PC-9 (cell line): ENCODE measurements at regions not wholly inside any gene's neighbourhood (a gene's known extent, or its start where the extent isn't known, plus 50 kb on each side); places are given as distances from the start of the nearest gene placed in this dataset.

Source experiments
- BruUV-seq: library from RNA; stranded (reverse); fragments of 400-500 nt; replicated peaks from 2 replicates; lab custom pipeline; 2021; lab: Mats Ljungman, UMichigan
- CTCF ChIA-PET: fragments of 300-600 bp; sonication (Branson Sonifier 250); formaldehyde crosslinking; loops from one replicate; lab custom pipeline; 2022; ENCODE audit warnings: antibody characterized with exemption; lab: Charles Lee
- POLR2A ChIA-PET: fragments of 300-600 bp; sonication (Branson Sonifier 250); formaldehyde crosslinking; loops from one replicate; lab custom pipeline; 2022; ENCODE audit warnings: antibody characterized with exemption; ENCODE audit not compliant: unreplicated experiment; lab: Charles Lee
- DNase-seq, 2 experiments: peaks; one replicate each; pipeline versions ENCODE4 v3.0.0 to v3.0.0-alpha.2; 2015 to 2022; ENCODE audit warnings: mixed read lengths in 1 of 2
- H2AFZ ChIP-seq: fragments of 200-600 bp; sonication (generic); 2 replicates; pipeline ENCODE4 v1.8.1; 2017; ENCODE audit warnings: antibody characterized with exemption
- H3F3A ChIP-seq: fragments of 200-600 bp; sonication (generic); 2 replicates; pipeline ENCODE4 v1.8.1; 2017; ENCODE audit warnings: antibody characterized with exemption, mild to moderate bottlenecking, low read depth; ENCODE audit not compliant: insufficient read depth
- H3K27ac ChIP-seq: fragments of 200-600 bp; sonication (generic); 2 replicates; pipeline ENCODE4 v1.6.1; 2016; ENCODE audit warnings: mixed run types
- H3K27me3 ChIP-seq: fragments of 200-600 bp; sonication (generic); 2 replicates; pipeline ENCODE4 v1.6.1; 2016; ENCODE audit warnings: low read depth, mixed run types; ENCODE audit not compliant: insufficient read depth
- H3K36me3 ChIP-seq: fragments of 200-600 bp; sonication (generic); 2 replicates; pipeline ENCODE4 v1.6.1; 2016; ENCODE audit warnings: low read depth, mixed run types
- H3K4me1 ChIP-seq: fragments of 200-600 bp; sonication (generic); replicated peaks from 2 replicates; pipeline ENCODE4 v1.6.1; 2016; ENCODE audit warnings: mixed run types; ENCODE audit not compliant: insufficient read depth
- H3K4me2 ChIP-seq: fragments of 200-600 bp; sonication (generic); 2 replicates; pipeline ENCODE4 v1.6.1; 2017; ENCODE audit warnings: mixed run types
- H3K4me3 ChIP-seq: fragments of 200-600 bp; sonication (generic); 2 replicates; pipeline ENCODE4 v1.6.1; 2016; ENCODE audit warnings: mixed run types
- H3K79me2 ChIP-seq: fragments of 200-600 bp; sonication (generic); 2 replicates; pipeline ENCODE4 v1.6.1; 2017; ENCODE audit warnings: low read depth, mixed run types
- H3K9me2 ChIP-seq: fragments of 200-600 bp; sonication (generic); 2 replicates; pipeline ENCODE4 v1.8.1; 2017; ENCODE audit warnings: mild to moderate bottlenecking; ENCODE audit not compliant: insufficient read depth
- H3K9me3 ChIP-seq: fragments of 200-600 bp; sonication (generic); 2 replicates; pipeline ENCODE4 v1.8.1; 2016; ENCODE audit warnings: low read depth; ENCODE audit not compliant: insufficient read depth
- H4K20me1 ChIP-seq: fragments of 200-600 bp; sonication (generic); 2 replicates; pipeline ENCODE4 v1.8.1; 2017; ENCODE audit not compliant: insufficient read depth
- EZH2 ChIP-seq: fragments of 200-600 bp; sonication (generic); IDR thresholded peaks from 2 replicates; pipeline ENCODE4 v1.8.0; 2017; ENCODE audit warnings: antibody characterized with exemption, low read depth
- intact Hi-C: fragments of 100-400 bp; cut with micrococcal nuclease; formaldehyde crosslinking; loops from one replicate; pipeline ENCODE4 v1.10.0; 2022; ENCODE audit not compliant: unreplicated experiment
- TF ChIP-seq, protein P1 (sequence below): fragments of 200-600 bp; sonication (generic); conservative IDR thresholded peaks from 2 replicates; pipeline ENCODE4 v1.6.1; 2017; ENCODE audit warnings: mixed run types, antibody characterized with exemption, mild to moderate bottlenecking, moderate library complexity

DNA sequence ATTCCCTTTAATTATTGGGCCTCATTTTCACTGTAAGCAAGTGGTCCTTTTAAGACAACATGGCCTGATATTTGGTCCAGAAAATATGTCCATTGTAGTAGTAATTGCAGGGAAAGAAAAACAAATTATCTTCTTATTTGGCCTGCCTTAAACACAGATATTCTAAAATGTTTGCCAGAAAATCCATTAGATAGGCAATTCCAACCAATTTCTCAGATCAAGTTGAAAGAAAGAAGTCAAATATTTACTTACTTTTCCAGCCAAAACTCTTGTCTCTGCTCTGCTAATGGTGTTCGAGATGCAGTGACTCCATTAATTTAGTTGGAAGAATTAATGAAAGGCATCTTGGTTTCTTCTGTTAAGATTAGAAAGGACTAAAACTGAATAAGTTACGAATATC, 757.3 kb upstream of the IGFBP3 start:
- H3K9me2 ChIP-seq, result no peaks in the 10 kb centered on the region
- no peaks in the 10 kb centered on the region for H4K20me1 ChIP-seq
- H3F3A ChIP-seq, result no peaks in the 10 kb centered on the region; the same call in 1 of the 2 replicates
- no peaks in the 10 kb centered on the region for H3K36me3 ChIP-seq
- no peak overlapping the region for H3K4me2 ChIP-seq
- DNase-seq, result no peak
- BruUV-seq, result no TSS peak
- CTCF ChIA-PET, result no interaction called here
- H3K4me1 ChIP-seq, result 0 out of 2 replicates have a peak, but pooled peaks cover 6% of the 10 kb centered on the region
- no peak overlapping the region for H3K4me3 ChIP-seq
- H3K27me3 ChIP-seq, result no peaks in the 10 kb centered on the region
- intact Hi-C loops, result no loop called here
- H3K27ac ChIP-seq, result no peak overlapping the region
- no peak overlapping the region for H2AFZ ChIP-seq
- POLR2A ChIA-PET, result no interaction called here
- no peaks in the 10 kb centered on the region for H3K9me3 ChIP-seq
- TF ChIP-seq, protein P1, sequence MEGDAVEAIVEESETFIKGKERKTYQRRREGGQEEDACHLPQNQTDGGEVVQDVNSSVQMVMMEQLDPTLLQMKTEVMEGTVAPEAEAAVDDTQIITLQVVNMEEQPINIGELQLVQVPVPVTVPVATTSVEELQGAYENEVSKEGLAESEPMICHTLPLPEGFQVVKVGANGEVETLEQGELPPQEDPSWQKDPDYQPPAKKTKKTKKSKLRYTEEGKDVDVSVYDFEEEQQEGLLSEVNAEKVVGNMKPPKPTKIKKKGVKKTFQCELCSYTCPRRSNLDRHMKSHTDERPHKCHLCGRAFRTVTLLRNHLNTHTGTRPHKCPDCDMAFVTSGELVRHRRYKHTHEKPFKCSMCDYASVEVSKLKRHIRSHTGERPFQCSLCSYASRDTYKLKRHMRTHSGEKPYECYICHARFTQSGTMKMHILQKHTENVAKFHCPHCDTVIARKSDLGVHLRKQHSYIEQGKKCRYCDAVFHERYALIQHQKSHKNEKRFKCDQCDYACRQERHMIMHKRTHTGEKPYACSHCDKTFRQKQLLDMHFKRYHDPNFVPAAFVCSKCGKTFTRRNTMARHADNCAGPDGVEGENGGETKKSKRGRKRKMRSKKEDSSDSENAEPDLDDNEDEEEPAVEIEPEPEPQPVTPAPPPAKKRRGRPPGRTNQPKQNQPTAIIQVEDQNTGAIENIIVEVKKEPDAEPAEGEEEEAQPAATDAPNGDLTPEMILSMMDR, result no peak
- no peak for TF ChIP-seq EZH2
- H3K79me2 ChIP-seq, result no peaks in the 10 kb centered on the region

DNA sequence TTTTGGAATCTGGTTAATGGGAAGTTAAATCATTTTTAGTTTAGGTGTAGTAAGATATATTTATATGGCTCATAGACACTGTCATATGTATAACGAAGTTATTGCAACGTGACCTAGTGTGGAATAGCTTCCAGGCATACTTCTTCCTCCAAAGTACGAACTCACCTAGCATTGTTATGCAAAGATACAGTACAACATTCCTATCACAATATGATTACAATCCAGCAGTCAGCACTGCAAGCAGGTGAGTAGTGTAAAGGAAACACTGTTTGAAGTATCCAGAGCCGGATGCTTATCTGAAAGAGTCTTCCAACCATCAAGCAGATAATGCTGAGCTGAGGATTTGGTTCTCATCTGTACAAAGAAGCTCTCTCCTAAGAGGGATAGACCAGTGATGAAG, 754.4 kb upstream of the IGFBP3 start:
- H3K9me3 ChIP-seq, result no peaks in the 10 kb centered on the region
- no peak for DNase-seq
- H2AFZ ChIP-seq, result no peak overlapping the region
- no peak overlapping the region for H3K4me2 ChIP-seq
- H4K20me1 ChIP-seq, result no peaks in the 10 kb centered on the region
- H3K4me3 ChIP-seq, result no peak overlapping the region
- no peaks in the 10 kb centered on the region for H3K9me2 ChIP-seq
- CTCF ChIA-PET, result interaction anchor here (0.5 kb wide), 1 partner anchor 394 kb away, joined by 9 read pairs; no protein-coding TSS in a partner anchor
- BruUV-seq, result no TSS peak
- H3K36me3 ChIP-seq, result no peaks in the 10 kb centered on the region
- H3K27ac ChIP-seq, result no peak overlapping the region
- no peaks in the 10 kb centered on the region for H3K79me2 ChIP-seq
- H3K27me3 ChIP-seq, result no peaks in the 10 kb centered on the region
- no peaks in the 10 kb centered on the region; the same call in 1 of the 2 replicates for H3F3A ChIP-seq
- POLR2A ChIA-PET, result no interaction called here
- TF ChIP-seq, protein P1, result no peak
- TF ChIP-seq EZH2, result no peak
- H3K4me1 ChIP-seq, result no peaks in the 10 kb centered on the region
- intact Hi-C loops, result no loop called here

DNA sequence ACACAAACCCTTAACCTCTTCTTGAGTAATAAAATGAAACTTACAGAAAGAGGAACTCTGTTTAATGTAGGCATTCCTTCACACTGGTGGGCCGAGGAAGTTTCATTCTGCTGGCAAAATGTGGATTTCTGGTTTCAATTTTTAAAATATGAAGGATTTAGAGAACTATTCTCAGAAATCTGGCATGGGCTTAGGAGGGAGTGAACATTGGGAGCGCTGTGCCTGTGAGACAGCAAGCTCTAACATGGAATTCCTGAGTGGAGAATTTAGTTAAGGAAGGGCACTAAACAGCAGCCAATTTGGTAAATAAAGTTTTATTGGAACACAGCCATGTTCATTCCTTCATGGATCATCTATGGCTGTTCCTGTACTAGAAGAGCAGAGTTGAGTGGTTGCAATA, 751.8 kb upstream of the IGFBP3 start:
- Histone ChIP-seq H3K4me3 (no peak overlapping the region), H2AFZ (no peak overlapping the region; the same call in 1 of the 2 replicates), H3K4me1 (no peaks in the 10 kb centered on the region), H4K20me1 (no peaks in the 10 kb centered on the region), H3K79me2 (no peaks in the 10 kb centered on the region), H3F3A (no peaks in the 10 kb centered on the region; the same call in 1 of the 2 replicates), H3K27ac (no peak overlapping the region), H3K9me2 (no peaks in the 10 kb centered on the region), H3K27me3 (no peaks in the 10 kb centered on the region), H3K9me3 (no peaks in the 10 kb centered on the region), H3K4me2 (no peak overlapping the region), H3K36me3 (no peaks in the 10 kb centered on the region)
- intact Hi-C loops, result no loop called here
- ChIA-PET POLR2A (no interaction called here), CTCF (no interaction called here)
- DNase-seq, result no peak
- TF ChIP-seq, protein P1, result no peak
- no peak for TF ChIP-seq EZH2
- BruUV-seq, result no TSS peak
